Neural cell (in vitro differentiated cells): ENCODE measurements at regions not wholly inside any gene's neighbourhood (a gene's known extent, or its start where the extent isn't known, plus 50 kb on each side); places are given as distances from the start of the nearest gene placed in this dataset.

Source experiments
- H2AFZ ChIP-seq: fragments of 200-600, 300-800 bp; sonication (generic), shearing (Covaris generic); 2 replicates; pipeline ENCODE4 v1.6.0; 2014; ENCODE audit warnings: low read depth, mild to moderate bottlenecking, antibody characterized with exemption, low read length, moderate library complexity
- H3F3A ChIP-seq: fragments of 200-600 bp; shearing (Covaris generic); 2 replicates; pipeline ENCODE4 v1.6.1; 2016; ENCODE audit warnings: mild to moderate bottlenecking, moderate library complexity, mixed read lengths, antibody characterized with exemption, low read length; ENCODE audit not compliant: insufficient read depth, poor library complexity, severe bottlenecking
- H3K27ac ChIP-seq: fragments of 200-600, 300-800 bp; sonication (generic), shearing (Covaris generic); 2 replicates; pipeline ENCODE4 v1.5.1; 2014; ENCODE audit warnings: mild to moderate bottlenecking, low read length, moderate library complexity
- H3K27me3 ChIP-seq: fragments of 300-800, 200-600 bp; sonication (generic), shearing (Covaris generic); 2 replicates; pipeline ENCODE4 v1.6.0; 2014; ENCODE audit warnings: mild to moderate bottlenecking, low read depth, low read length, moderate library complexity; ENCODE audit not compliant: insufficient read depth
- H3K36me3 ChIP-seq: fragments of 300-800, 200-600 bp; sonication (generic), shearing (Covaris generic); 2 replicates; pipeline ENCODE4 v1.5.1; 2014; ENCODE audit warnings: mild to moderate bottlenecking, antibody characterized with exemption, low read length, moderate library complexity; ENCODE audit not compliant: insufficient read depth
- H3K4me2 ChIP-seq: fragments of 300-800, 200-600 bp; sonication (generic), shearing (Covaris generic); 2 replicates; pipeline ENCODE4 v1.6.0; 2014; ENCODE audit warnings: mild to moderate bottlenecking, low read length
- H3K4me3 ChIP-seq: fragments of 300-800, 200-600 bp; sonication (generic), shearing (Covaris generic); 2 replicates; pipeline ENCODE4 v1.5.1; 2014; ENCODE audit warnings: mild to moderate bottlenecking, low read length, moderate library complexity
- H3K79me2 ChIP-seq: fragments of 200-600 bp; shearing (Covaris generic); replicated peaks from 2 replicates; pipeline ENCODE4 v1.6.0; 2014; ENCODE audit warnings: mild to moderate bottlenecking, low read length, moderate library complexity; ENCODE audit not compliant: insufficient read depth
- H3K9ac ChIP-seq: fragments of 300-800, 200-600 bp; sonication (generic), shearing (Covaris generic); 2 replicates; pipeline ENCODE4 v1.6.1; 2016; ENCODE audit warnings: mild to moderate bottlenecking, low read length, mixed read lengths
- H3K9me2 ChIP-seq: fragments of 200-600 bp; shearing (Covaris generic); 2 replicates; pipeline ENCODE4 v1.6.1; 2016; ENCODE audit warnings: mild to moderate bottlenecking, low read length, mixed read lengths; ENCODE audit not compliant: insufficient read depth
- H3K9me3 ChIP-seq: fragments of 200-600, 300-800 bp; sonication (generic), shearing (Covaris generic); 2 replicates; pipeline ENCODE4 v1.6.1; 2016; ENCODE audit warnings: mild to moderate bottlenecking, mixed run types, low read length, moderate library complexity, mixed read lengths
- H4K20me1 ChIP-seq: fragments of 200-600 bp; shearing (Covaris generic); 2 replicates; pipeline ENCODE4 v1.6.1; 2016; ENCODE audit warnings: mild to moderate bottlenecking, mixed run types; ENCODE audit not compliant: insufficient read depth
- EP300 ChIP-seq: fragments of 450-650 bp; conservative IDR thresholded peaks from 2 replicates; pipeline ENCODE4 v1.6.1; 2014; ENCODE audit warnings: antibody characterized with exemption, mild to moderate bottlenecking, moderate library complexity; ENCODE audit not compliant: poor library complexity, severe bottlenecking
- EZH2 ChIP-seq: fragments of 200-600, 300-800 bp; shearing (Covaris generic), sonication (generic); IDR thresholded peaks from 2 replicates; pipeline ENCODE4 v1.6.1; 2014; ENCODE audit warnings: antibody characterized with exemption, low read length, borderline replicate concordance, mild to moderate bottlenecking; ENCODE audit not compliant: insufficient read depth, poor library complexity, severe bottlenecking
- MXI1 ChIP-seq: fragments of 450-650 bp; conservative IDR thresholded peaks from 2 replicates; pipeline ENCODE4 v1.6.1; 2014; ENCODE audit warnings: antibody characterized with exemption, mild to moderate bottlenecking; ENCODE audit not compliant: poor library complexity, severe bottlenecking
- POLR2AphosphoS5 ChIP-seq: IDR thresholded peaks from 2 replicates; pipeline ENCODE4 v1.6.1; 2012
- RAD21 ChIP-seq: fragments of 450-650 bp; conservative IDR thresholded peaks from 2 replicates; pipeline ENCODE4 v1.6.1; 2014; ENCODE audit warnings: antibody characterized with exemption, mild to moderate bottlenecking, moderate library complexity
- REST ChIP-seq: IDR thresholded peaks from 2 replicates; pipeline ENCODE4 v1.6.1; 2012; ENCODE audit warnings: borderline replicate concordance
- SMC3 ChIP-seq: fragments of 450-650 bp; conservative IDR thresholded peaks from 2 replicates; pipeline ENCODE4 v1.6.1; 2014; ENCODE audit warnings: antibody characterized with exemption, mild to moderate bottlenecking, moderate library complexity; ENCODE audit not compliant: poor library complexity
- TAF1 ChIP-seq: IDR thresholded peaks from 2 replicates; pipeline ENCODE4 v1.6.1; 2012; ENCODE audit warnings: low read depth
- TF ChIP-seq, protein P1 (sequence below): fragments of 450-650 bp; IDR thresholded peaks from 2 replicates; pipeline ENCODE4 v1.5.1; 2014; ENCODE audit warnings: antibody characterized with exemption, mild to moderate bottlenecking, moderate library complexity; ENCODE audit not compliant: poor library complexity, severe bottlenecking

DNA sequence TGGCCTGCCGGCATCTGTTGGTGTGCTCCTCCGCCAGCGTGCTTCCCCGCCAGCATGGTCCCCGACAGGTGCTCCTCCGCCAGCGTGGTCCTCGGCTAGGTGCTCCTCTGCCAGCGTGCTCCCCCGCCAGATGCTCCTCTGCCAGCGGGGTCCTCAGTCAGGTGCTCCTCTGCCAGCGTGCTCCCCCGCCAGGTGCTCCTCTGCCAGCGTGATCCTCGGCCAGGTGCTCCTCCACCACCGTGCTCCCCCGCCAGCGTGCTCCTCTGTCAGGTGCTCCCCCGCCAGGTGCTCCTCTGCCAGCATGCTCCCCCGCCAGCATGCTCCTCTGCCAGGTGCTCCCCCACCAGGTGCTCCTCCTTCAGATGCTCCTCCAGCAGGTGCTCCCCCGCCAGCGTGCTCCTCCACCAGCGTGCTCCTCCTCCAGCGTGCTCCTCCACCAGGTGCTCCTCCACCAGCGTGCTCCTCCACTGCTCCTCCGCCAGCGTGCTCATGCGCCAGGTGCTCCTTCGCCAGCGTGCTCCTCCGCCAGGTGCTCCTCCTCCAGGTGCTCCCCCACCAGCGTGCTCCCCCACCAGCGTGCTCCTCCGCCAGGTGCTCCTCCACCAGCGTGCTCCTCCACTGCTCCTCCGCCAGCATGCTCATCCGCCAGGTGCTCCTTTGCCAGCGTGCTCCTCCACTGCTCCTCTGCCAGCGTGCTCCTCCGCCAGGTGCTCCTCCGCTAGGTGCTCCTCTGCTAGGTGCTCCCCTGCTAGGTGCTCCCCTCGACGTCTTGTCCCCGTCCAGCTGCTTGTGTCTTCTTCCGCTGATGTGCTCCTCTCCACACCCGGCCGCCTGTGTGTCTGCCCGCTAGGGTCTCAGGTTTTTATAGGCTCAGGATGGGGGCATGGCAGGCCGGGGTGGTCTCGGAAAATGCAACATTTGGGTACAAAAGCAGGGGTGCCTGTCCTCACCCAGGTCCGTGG is 223.0 kb downstream of the NRIP1 start:
- no peak overlapping the region for H2AFZ ChIP-seq
- H4K20me1 ChIP-seq = no peaks in the 10 kb centered on the region
- H3K79me2 ChIP-seq = no peaks in the 10 kb centered on the region
- H3K9me2 ChIP-seq = no peaks in the 10 kb centered on the region
- H3K9me3 ChIP-seq = peaks cover 9% of the 10 kb centered on the region
- no peaks in the 10 kb centered on the region for H3K36me3 ChIP-seq
- peaks cover 3% of the 10 kb centered on the region for H3F3A ChIP-seq
- H3K4me3 ChIP-seq = no peak overlapping the region
- no peak overlapping the region for H3K9ac ChIP-seq
- H3K4me2 ChIP-seq = no peak overlapping the region
- H3K27me3 ChIP-seq = no peaks in the 10 kb centered on the region
- H3K27ac ChIP-seq = no peak overlapping the region
- TF ChIP-seq, protein P1, sequence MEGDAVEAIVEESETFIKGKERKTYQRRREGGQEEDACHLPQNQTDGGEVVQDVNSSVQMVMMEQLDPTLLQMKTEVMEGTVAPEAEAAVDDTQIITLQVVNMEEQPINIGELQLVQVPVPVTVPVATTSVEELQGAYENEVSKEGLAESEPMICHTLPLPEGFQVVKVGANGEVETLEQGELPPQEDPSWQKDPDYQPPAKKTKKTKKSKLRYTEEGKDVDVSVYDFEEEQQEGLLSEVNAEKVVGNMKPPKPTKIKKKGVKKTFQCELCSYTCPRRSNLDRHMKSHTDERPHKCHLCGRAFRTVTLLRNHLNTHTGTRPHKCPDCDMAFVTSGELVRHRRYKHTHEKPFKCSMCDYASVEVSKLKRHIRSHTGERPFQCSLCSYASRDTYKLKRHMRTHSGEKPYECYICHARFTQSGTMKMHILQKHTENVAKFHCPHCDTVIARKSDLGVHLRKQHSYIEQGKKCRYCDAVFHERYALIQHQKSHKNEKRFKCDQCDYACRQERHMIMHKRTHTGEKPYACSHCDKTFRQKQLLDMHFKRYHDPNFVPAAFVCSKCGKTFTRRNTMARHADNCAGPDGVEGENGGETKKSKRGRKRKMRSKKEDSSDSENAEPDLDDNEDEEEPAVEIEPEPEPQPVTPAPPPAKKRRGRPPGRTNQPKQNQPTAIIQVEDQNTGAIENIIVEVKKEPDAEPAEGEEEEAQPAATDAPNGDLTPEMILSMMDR = no peak
- TF ChIP-seq EZH2 = no peak
- TF ChIP-seq POLR2AphosphoS5 = no peak
- no peak for TF ChIP-seq SMC3
- no peak for TF ChIP-seq REST
- TF ChIP-seq RAD21 = no peak
- TF ChIP-seq MXI1 = no peak
- no peak for TF ChIP-seq TAF1
- TF ChIP-seq EP300 = no peak

DNA sequence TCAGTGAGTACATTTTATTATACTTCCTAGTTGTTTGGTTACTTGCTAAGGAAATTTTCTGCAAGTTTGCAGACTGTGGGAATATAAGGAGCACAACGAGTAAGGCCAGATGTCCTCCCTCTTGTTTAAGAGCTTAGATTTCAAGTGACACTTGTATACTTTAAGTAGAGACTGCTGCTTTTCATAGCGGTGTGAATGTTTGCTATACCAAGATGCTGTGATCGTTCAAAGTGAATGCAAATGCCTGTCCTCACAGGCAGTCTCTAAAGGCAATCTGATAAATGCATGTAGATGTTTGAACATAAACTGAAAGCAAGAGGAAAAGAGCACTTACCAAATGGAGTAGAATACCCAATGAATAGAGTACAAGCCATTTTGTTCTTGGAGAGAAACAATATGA is 226.4 kb downstream of the NRIP1 start:
- Histone ChIP-seq H3K4me3 (no peak overlapping the region), H2AFZ (no peak overlapping the region), H3K4me2 (no peak overlapping the region)

More for the DNA sequence above, 226.4 kb downstream of the NRIP1 start:
- Histone ChIP-seq H3F3A (peaks cover 3% of the 10 kb centered on the region), H3K9ac (no peak overlapping the region), H3K36me3 (no peaks in the 10 kb centered on the region), H3K9me3 (no peaks in the 10 kb centered on the region), H3K27me3 (no peaks in the 10 kb centered on the region), H4K20me1 (no peaks in the 10 kb centered on the region), H3K9me2 (no peaks in the 10 kb centered on the region), H3K27ac (no peak overlapping the region), H3K79me2 (no peaks in the 10 kb centered on the region)
- TF ChIP-seq EP300 (no peak), REST (no peak), TAF1 (no peak), SMC3 (no peak), EZH2 (no peak), MXI1 (no peak)
